ENCODE measurements at regions not wholly inside any gene's neighbourhood (a gene's known extent, or its start where the extent isn't known, plus 50 kb on each side); places are given as distances from the start of the nearest gene placed in this dataset.
A peak's percentile ranks its signal among the peaks of the same experiment; 100 is the strongest.

DNA sequence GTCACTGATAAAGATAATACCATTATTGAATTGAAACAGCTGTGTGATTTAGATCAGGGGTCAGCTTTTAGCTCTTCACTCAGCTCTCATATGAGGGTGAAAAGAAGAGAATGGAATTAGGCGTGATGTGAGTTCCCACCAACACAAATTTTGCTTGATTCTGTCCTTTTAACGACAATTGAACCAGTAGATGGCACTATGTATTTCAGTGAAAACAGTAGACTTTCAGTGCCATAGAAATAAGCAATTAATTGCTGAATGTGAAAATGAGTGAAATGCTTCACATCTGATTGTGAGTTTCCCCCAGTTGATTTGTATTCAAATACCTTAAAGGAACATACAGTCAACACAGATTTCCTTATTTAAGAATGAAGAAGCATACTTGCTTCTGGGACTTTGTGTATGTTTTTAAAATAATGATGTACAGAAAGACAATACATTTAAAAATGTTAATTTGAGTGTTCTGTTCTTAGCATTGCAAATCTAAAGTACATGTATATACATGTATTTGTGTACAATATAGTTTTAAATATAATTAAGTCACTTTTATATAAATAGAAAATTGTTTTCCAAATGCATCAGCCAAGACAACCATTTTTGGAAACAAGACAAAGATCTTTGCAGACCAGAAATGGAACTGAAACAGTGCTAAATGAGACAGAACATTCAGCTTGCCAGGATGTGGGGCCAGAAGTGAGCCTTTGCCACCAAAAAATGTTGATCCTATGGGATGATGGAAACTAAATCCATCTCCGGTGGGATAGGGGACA, 178.8 kb downstream of the SNCA start (continued):
- 0 out of 2 replicates have a peak, but pooled peaks have one; percentile 47 for TF ChIP-seq NFIC (IDR thresholded peaks at IDR 0.05; ENCODE audit: low read depth, low read length)

GRCh38 chr4:89653012-89653411, 183.9 kb downstream of the SNCA start:
- RAD21 ChIA-PET (ENCODE audit: unreplicated experiment), result no interaction called here
- WGBS (ENCODE audit: insufficient coverage, insufficient replicate concordance, low lambda C conversion rate, missing lambda C conversion rate), result 36% methylated on average over 4 of the region's 4 CpGs

More at GRCh38 chr4:89653012-89653411, 183.9 kb downstream of the SNCA start:
- CTCF ChIA-PET, result interaction anchor here (1.1 to 2.1 kb wide), 2 partner anchors 11 to 12 kb away, joined by 4 to 7 read pairs; no protein-coding TSS in a partner anchor
- POLR2A ChIA-PET, result no interaction called here
- SMC1A ChIA-PET (ENCODE audit: uncharacterized antibody, unreplicated experiment), result interaction anchor here (0.9 to 1.5 kb wide), 3 partner anchors 8 to 495 kb away, joined by 3 to 4 read pairs (median 4); no protein-coding TSS in a partner anchor
- Histone ChIP-seq H3K4me1 (ENCODE audit: control insufficient read depth, insufficient read depth, low read length) (no peaks in the 10 kb centered on the region), H4K20me1 (ENCODE audit: control insufficient read depth, insufficient read depth) (no peaks in the 10 kb centered on the region), H3K9ac (ENCODE audit: control insufficient read depth, insufficient read depth, low read length) (no peak overlapping the region), H3K4me2 (ENCODE audit: control insufficient read depth, insufficient read depth) (0 out of 2 replicates have a peak overlapping the region, but pooled peaks have one; percentile 25), H3K27ac (ENCODE audit: control insufficient read depth, insufficient read depth) (no peak overlapping the region), H3K36me3 (ENCODE audit: control insufficient read depth in 2 of 2, insufficient read depth in 2 of 2, low read length in 1 of 2) (no peaks in the 10 kb centered on the region), H3K9me3 (replicated peaks; ENCODE audit: control insufficient read depth, insufficient read depth, low read length) (no peaks in the 10 kb centered on the region), H3K27me3 (replicated peaks in 1 of 2; ENCODE audit: control insufficient read depth in 2 of 2, insufficient read depth in 2 of 2, low read length in 1 of 2) (no peaks in the 10 kb centered on the region), H3K4me3 (no peak overlapping the region), H3K79me2 (ENCODE audit: control insufficient read depth, insufficient read depth, low read length) (no peaks in the 10 kb centered on the region), H2AFZ (ENCODE audit: control insufficient read depth, low read depth, low read length) (no peak overlapping the region)
- no peak for DNase-seq (ENCODE audit: low read depth, low spot score)
- no TSS peak for BruUV-seq (replicated peaks)
- FAIRE-seq, result no peak
- intact Hi-C loops (cut with micrococcal nuclease; ENCODE audit: unreplicated experiment) (no loop called here), in situ Hi-C loops (cut with MboI) (no loop called here)
- peak; percentile 38; the same call in 2 of the 3 replicates for ATAC-seq
- TF ChIP-seq ATF2 (IDR thresholded peaks at IDR 0.05; ENCODE audit: low read length) (no peak), IRF5 (IDR thresholded peaks at IDR 0.05; ENCODE audit: borderline replicate concordance) (no peak), TCF3 (IDR thresholded peaks at IDR 0.05; ENCODE audit: borderline replicate concordance, insufficient read depth, low read depth, low read length) (no peak), NR2F1 (conservative IDR thresholded peaks at IDR 0.05) (no peak), ZNF384 (IDR thresholded peaks at IDR 0.05; ENCODE audit: borderline replicate concordance, low read depth, low read length) (no peak)
